Mesodermal cell (in vitro differentiated cells): ENCODE measurements at regions not wholly inside any gene's neighbourhood (a gene's known extent, or its start where the extent isn't known, plus 50 kb on each side); places are given as distances from the start of the nearest gene placed in this dataset.
"Not testable (repeated sequence)": the region's sequence is repeated elsewhere in the genome, so short reads cannot be mapped to it uniquely, and the experiment has no call there.

Experiments used
- H3K27ac ChIP-seq: 2 replicates; pipeline ENCODE4 v1.7.0; 2013; ENCODE audit warnings: mild to moderate bottlenecking, low read depth, low read length, moderate library complexity; ENCODE audit not compliant: severe bottlenecking
- H3K36me3 ChIP-seq: 2 replicates; pipeline ENCODE4 v1.7.1; 2013; ENCODE audit warnings: mild to moderate bottlenecking, low read length, moderate library complexity; ENCODE audit not compliant: control insufficient read depth, insufficient read depth
- H3K4me1 ChIP-seq: one replicate; pipeline ENCODE4 v1.7.1; 2013; ENCODE audit warnings: mild to moderate bottlenecking, low read length; ENCODE audit not compliant: insufficient read depth, control insufficient read depth, poor library complexity, severe bottlenecking
- H3K4me3 ChIP-seq: 2 replicates; pipeline ENCODE4 v1.7.0; 2013; ENCODE audit warnings: low read length, control low read depth, mild to moderate bottlenecking; ENCODE audit not compliant: insufficient read depth, poor library complexity, severe bottlenecking; ENCODE audit errors: extremely low read depth
- H3K9me3 ChIP-seq: 2 replicates; pipeline ENCODE4 v1.7.1; 2013; ENCODE audit warnings: mild to moderate bottlenecking, low read length, moderate library complexity; ENCODE audit not compliant: control insufficient read depth
- WGBS, 2 experiments: methylation state at CpG; one replicate each; pipeline ENCODE4 v1.1.5; 2013; ENCODE audit warnings: missing lambda C conversion rate in 2 of 2; ENCODE audit not compliant: insufficient coverage in 2 of 2; 5-methylcytosine and 5-hydroxymethylcytosine counted together

- peaks cover 4% of the 10 kb centered on the region for H3K4me1 ChIP-seq
- no peak overlapping the region for H3K27ac ChIP-seq
- no peaks in the 10 kb centered on the region for H3K9me3 ChIP-seq
- no peak overlapping the region for H3K4me3 ChIP-seq
- 100% methylated on average over 1 of the region's 9 CpGs; no CpG with 5 or more reads in 1 of the 2 experiments for WGBS, 2 experiments
- H3K36me3 ChIP-seq: no peaks in the 10 kb centered on the region
Observed at GRCh38 chr12:31803306-31804184, 74.7 kb upstream of the AMN1 start.

DNA sequence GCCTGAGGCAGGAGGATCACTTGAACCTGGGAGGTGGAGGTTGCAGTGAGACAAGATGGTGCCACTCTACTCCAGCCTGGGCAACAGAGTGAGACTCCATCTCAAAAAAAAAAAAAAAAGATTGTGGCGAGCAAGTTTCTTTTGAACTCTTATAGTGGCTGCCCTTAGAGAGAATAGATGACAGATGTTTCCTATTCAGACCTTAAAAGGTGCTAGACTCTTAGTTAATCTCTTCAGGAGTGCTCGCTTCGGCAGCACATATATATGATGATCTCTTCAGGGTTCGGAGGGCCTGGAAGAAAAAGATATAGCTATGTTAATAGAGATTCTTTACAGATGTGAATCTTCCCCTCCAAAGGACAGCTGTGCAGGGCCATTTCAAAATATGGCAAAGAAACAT is 73.1 kb upstream of the AMN1 start:
- Histone ChIP-seq H3K4me3 (no peak overlapping the region), H3K27ac (no peak overlapping the region)

GRCh38 chr12:31797230-31797872 is 68.5 kb upstream of the AMN1 start:
- 92 to 93% methylated on average over 7 to 10 of the region's 13 CpGs for WGBS, 2 experiments
- Histone ChIP-seq H3K27ac (no peak overlapping the region), H3K36me3 (no peaks in the 10 kb centered on the region), H3K4me1 (no peaks in the 10 kb centered on the region), H3K9me3 (no peaks in the 10 kb centered on the region), H3K4me3 (no peak overlapping the region)

More for the DNA sequence above, 73.1 kb upstream of the AMN1 start:
- 100% methylated on average over 1 of the region's 4 CpGs; no CpG with 5 or more reads in 1 of the 2 experiments for WGBS, 2 experiments
- H3K4me1 ChIP-seq: no peaks in the 10 kb centered on the region
- no peaks in the 10 kb centered on the region for H3K9me3 ChIP-seq
- H3K36me3 ChIP-seq: no peaks in the 10 kb centered on the region

DNA sequence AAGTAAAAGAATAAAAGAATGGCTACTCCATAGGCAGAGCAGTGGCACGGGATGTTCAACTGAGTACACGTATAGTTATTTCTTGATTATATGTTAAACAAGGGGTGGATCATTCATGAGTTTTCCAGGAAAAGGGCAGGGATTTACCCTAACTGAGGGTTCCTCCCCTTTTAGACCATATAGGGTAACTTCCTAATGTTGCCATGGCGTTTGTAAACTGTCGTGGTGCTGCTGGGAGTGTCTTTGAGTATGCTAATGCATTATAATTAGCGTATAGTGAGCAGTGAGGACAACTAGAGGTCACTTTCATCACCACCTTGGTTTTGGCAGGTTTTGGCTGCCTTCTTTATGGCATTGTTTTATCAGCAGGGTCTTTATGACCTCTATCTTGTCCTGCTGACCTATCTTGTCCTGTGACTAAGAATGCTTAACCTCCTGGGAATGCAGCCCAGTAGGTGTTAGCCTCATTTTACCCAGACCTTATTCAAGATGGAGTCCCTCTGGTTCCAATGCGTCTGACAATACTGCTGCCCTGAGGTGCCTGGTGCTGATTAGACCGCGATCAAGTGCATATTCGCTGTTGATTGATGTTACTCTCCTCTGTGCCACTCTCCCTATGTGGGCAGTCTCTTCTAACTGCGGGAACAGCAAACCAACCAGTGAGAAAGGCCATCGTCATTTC is 67.6 kb upstream of the AMN1 start:
- Histone ChIP-seq H3K9me3 (no peaks in the 10 kb centered on the region), H3K4me1 (no peaks in the 10 kb centered on the region)
- 92 to 94% methylated on average over 6 to 8 of the region's 11 CpGs for WGBS, 2 experiments

GRCh38 chr12:31794745-31795144 is 65.9 kb upstream of the AMN1 start:
- WGBS, 2 experiments: 92 to 97% methylated on average over 4 of the region's 5 CpGs
- H3K9me3 ChIP-seq: no peaks in the 10 kb centered on the region
- no peak overlapping the region for H3K4me3 ChIP-seq
- no peak overlapping the region for H3K27ac ChIP-seq
- H3K36me3 ChIP-seq: no peaks in the 10 kb centered on the region
- H3K4me1 ChIP-seq: no peaks in the 10 kb centered on the region

More for the DNA sequence above, 67.6 kb upstream of the AMN1 start:
- Histone ChIP-seq H3K36me3 (no peaks in the 10 kb centered on the region), H3K27ac (no peak overlapping the region), H3K4me3 (no peak overlapping the region)

DNA sequence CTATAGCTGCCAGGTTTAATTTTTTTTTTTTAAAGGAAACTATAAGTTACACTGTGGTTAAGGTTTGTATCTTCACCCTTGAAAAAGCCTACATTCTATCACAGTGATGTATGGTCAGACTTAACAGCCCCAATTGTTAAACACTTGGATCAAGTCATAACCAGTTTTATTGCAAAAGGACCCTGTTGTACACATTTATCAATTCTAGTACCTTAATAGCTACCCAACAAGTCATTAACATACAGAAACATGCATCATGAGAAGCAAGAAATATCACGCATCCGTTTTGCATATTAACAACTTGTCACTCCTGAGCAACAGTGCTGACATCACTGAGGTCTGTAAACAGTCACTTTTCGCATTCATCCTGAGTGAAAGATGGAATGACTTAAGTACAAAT is 62.4 kb upstream of the AMN1 start:
- H3K9me3 ChIP-seq, H3K27ac ChIP-seq, H3K36me3 ChIP-seq, H3K4me3 ChIP-seq, H3K4me1 ChIP-seq: not testable (repeated sequence)
- WGBS, 2 experiments: 100% methylated on average over 2 to 3 of the region's 3 CpGs

DNA sequence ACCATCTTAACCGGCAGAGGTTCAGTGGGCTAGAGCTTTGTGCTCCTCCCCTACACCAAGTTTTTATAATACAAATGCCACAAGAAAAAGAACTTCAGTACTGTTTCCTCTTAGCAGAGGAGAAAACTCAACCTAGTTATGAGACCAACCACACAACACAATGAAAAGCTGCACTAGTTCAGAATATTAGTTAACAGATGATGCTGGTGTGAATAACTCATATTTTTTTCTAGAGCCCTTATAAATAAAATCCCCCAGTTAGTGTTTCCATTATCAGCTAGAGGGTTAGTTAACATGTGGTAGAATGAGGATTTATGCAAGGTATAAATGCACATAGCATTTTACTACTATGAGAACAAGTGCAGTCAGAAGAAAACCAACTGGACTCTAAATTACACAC is 61.9 kb upstream of the AMN1 start:
- Histone ChIP-seq H3K4me3 (no peak overlapping the region), H3K27ac (no peak overlapping the region), H3K4me1 (no peaks in the 10 kb centered on the region), H3K36me3 (no peaks in the 10 kb centered on the region), H3K9me3 (no peaks in the 10 kb centered on the region)
- WGBS, 2 experiments: 0% methylated on average over 1 of the region's 1 CpG

GRCh38 chr12:31785318-31785717 is 56.5 kb upstream of the AMN1 start:
- no CpG with 5 or more reads among the region's 2 CpGs for WGBS, 2 experiments
- H3K36me3 ChIP-seq: no peaks in the 10 kb centered on the region
- no peak overlapping the region for H3K4me3 ChIP-seq
- H3K9me3 ChIP-seq: no peaks in the 10 kb centered on the region
- no peaks in the 10 kb centered on the region for H3K4me1 ChIP-seq
- H3K27ac ChIP-seq: no peak overlapping the region

DNA sequence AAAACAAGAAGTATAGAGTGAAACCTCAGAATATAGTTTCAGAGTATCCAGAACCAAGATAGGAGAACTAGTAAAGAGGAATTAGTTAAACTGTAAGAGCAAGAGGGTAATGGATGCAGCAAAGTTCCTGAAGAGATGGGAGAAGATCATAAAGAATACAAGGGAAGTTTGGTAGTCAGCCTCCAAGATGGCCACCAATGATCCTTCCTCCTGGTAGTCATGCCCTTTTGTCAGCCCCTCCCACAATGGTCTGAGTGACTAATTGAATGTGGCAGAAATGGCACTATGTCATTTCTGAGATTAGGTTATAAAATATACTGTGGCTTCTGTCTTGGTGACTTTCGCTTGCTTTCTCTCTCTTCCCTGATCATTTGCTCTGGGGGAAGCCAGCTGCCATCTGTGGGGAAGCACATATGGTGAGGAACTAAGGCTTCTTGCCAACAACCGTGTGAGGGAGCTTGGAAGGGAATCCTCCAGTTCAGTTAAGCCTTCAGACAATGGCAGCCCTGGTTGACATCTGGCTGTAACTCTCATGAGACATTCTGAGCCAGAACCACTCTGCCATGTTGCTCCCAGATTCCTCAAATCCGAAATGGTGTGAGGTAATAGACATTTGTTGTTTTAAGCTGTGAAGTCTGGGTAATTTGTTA is 55.3 kb upstream of the AMN1 start:
- H3K4me1 ChIP-seq: no peaks in the 10 kb centered on the region
- no peaks in the 10 kb centered on the region for H3K9me3 ChIP-seq
- WGBS, 2 experiments: 76 to 91% methylated on average over 2 to 3 of the region's 3 CpGs
- H3K36me3 ChIP-seq: no peaks in the 10 kb centered on the region
- no peak overlapping the region for H3K4me3 ChIP-seq
- no peak overlapping the region for H3K27ac ChIP-seq

- Histone ChIP-seq H3K27ac (no peak overlapping the region), H3K4me1 (no peaks in the 10 kb centered on the region), H3K36me3 (no peaks in the 10 kb centered on the region), H3K4me3 (no peak overlapping the region), H3K9me3 (no peaks in the 10 kb centered on the region)
- WGBS, 2 experiments: no CpG with 5 or more reads among the region's 1 CpG
Observed at GRCh38 chr12:31783556-31783955, 54.7 kb upstream of the AMN1 start.
